ENCODE measurements at regions not wholly inside any gene's neighbourhood (a gene's known extent, or its start where the extent isn't known, plus 50 kb on each side); places are given as distances from the start of the nearest gene placed in this dataset.

- TF ChIP-seq POLR2A (IDR thresholded peaks at IDR 0.05; ENCODE audit: low read length): no peak
- TF ChIP-seq GATA1 (IDR thresholded peaks at IDR 0.05; ENCODE audit: low read depth, low read length): no peak
Observed at GRCh38 chr10:128429835-128430513, 303.8 kb upstream of the MKI67 start.

Measured in erythroblast (primary cell).